ENCODE measurements at regions not wholly inside any gene's neighbourhood (a gene's known extent, or its start where the extent isn't known, plus 50 kb on each side); places are given as distances from the start of the nearest gene placed in this dataset.

GRCh38 chr9:80437091-80437640 is 865.4 kb downstream of the TLE4 start:
- DNase-seq (ENCODE audit: low spot score) = no peak
- intact Hi-C loops (cut with DNase I) = no loop called here

GRCh38 chr9:80435591-80435990 is 863.8 kb downstream of the TLE4 start:
- intact Hi-C loops (cut with DNase I) = no loop called here

GRCh38 chr9:80426992-80427391 is 855.2 kb downstream of the TLE4 start:
- no peak for DNase-seq (ENCODE audit: low spot score)
- intact Hi-C loops (cut with DNase I) = no loop called here

More at GRCh38 chr9:80435591-80435990, 863.8 kb downstream of the TLE4 start:
- no peak for DNase-seq (ENCODE audit: low spot score)

GRCh38 chr9:80417211-80417773 is 845.5 kb downstream of the TLE4 start:
- intact Hi-C loops (cut with DNase I) = no loop called here
- DNase-seq (ENCODE audit: low spot score) = no peak

GRCh38 chr9:80410106-80410505 is 838.3 kb downstream of the TLE4 start:
- intact Hi-C loops (cut with DNase I) = no loop called here
- no peak for DNase-seq (ENCODE audit: low spot score)

- intact Hi-C loops (cut with DNase I) = no loop called here
- no peak for DNase-seq (ENCODE audit: low spot score)
Observed at GRCh38 chr9:80407220-80407619, 835.5 kb downstream of the TLE4 start.

- intact Hi-C loops (cut with DNase I) = no loop called here
- DNase-seq (ENCODE audit: low spot score) = no peak
Observed at GRCh38 chr9:80401243-80401642, 829.5 kb downstream of the TLE4 start.

GRCh38 chr9:80400624-80401230 is 829.0 kb downstream of the TLE4 start:
- intact Hi-C loops (cut with DNase I) = no loop called here
- no peak for DNase-seq (ENCODE audit: low spot score)

GRCh38 chr9:80399606-80400005 is 827.8 kb downstream of the TLE4 start:
- intact Hi-C loops (cut with DNase I) = no loop called here
- DNase-seq (ENCODE audit: low spot score) = no peak

GRCh38 chr9:80387828-80388227 is 816.1 kb downstream of the TLE4 start:
- no peak for DNase-seq (ENCODE audit: low spot score)

GRCh38 chr9:80385246-80385645 is 813.5 kb downstream of the TLE4 start:
- intact Hi-C loops (cut with DNase I) = no loop called here
- no peak for DNase-seq (ENCODE audit: low spot score)

More at GRCh38 chr9:80387828-80388227, 816.1 kb downstream of the TLE4 start:
- intact Hi-C loops (cut with DNase I) = no loop called here

- intact Hi-C loops (cut with DNase I) = no loop called here
Observed at GRCh38 chr9:80383331-80383730, 811.6 kb downstream of the TLE4 start.

GRCh38 chr9:80382211-80382891 is 810.6 kb downstream of the TLE4 start:
- intact Hi-C loops (cut with DNase I) = no loop called here
- no peak for DNase-seq (ENCODE audit: low spot score)

More at GRCh38 chr9:80383331-80383730, 811.6 kb downstream of the TLE4 start:
- DNase-seq (ENCODE audit: low spot score) = no peak

- intact Hi-C loops (cut with DNase I) = no loop called here
Observed at GRCh38 chr9:80380301-80380700, 808.5 kb downstream of the TLE4 start.

GRCh38 chr9:80378669-80379293 is 807.0 kb downstream of the TLE4 start:
- intact Hi-C loops (cut with DNase I) = no loop called here
- DNase-seq (ENCODE audit: low spot score) = no peak

More at GRCh38 chr9:80380301-80380700, 808.5 kb downstream of the TLE4 start:
- no peak for DNase-seq (ENCODE audit: low spot score)

- DNase-seq (ENCODE audit: low spot score) = no peak
- intact Hi-C loops (cut with DNase I) = no loop called here
Observed at GRCh38 chr9:80376180-80376579, 804.4 kb downstream of the TLE4 start.

- no peak for DNase-seq (ENCODE audit: low spot score)
- intact Hi-C loops (cut with DNase I) = no loop called here
Observed at GRCh38 chr9:80375477-80375876, 803.7 kb downstream of the TLE4 start.

GRCh38 chr9:80369641-80370040 is 797.9 kb downstream of the TLE4 start:
- intact Hi-C loops (cut with DNase I) = no loop called here
- no peak for DNase-seq (ENCODE audit: low spot score)

GRCh38 chr9:80366626-80367025 is 794.9 kb downstream of the TLE4 start:
- intact Hi-C loops (cut with DNase I) = no loop called here
- DNase-seq (ENCODE audit: low spot score) = no peak

Measured in cardiac septum (tissue), 1 donor.